ENCODE measurements at regions not wholly inside any gene's neighbourhood (a gene's known extent, or its start where the extent isn't known, plus 50 kb on each side); places are given as distances from the start of the nearest gene placed in this dataset.

DNA sequence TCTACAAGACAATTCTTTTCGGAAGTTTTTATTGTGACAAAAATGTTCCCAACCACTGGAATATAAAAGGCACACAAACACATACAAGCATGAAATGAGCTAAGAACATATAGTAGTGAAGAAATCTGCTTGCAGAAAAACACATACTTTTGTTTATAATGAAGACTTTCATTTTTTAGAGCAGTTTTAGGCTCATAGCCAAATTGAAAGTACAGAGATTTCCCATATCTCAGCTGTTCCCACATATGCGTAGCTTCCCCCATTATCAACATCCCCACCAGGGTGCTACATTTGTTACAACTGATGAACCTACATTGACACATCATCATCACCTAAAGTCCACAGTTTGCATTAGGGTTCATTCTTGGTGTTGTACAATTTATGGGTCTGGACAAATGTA is 249.4 kb downstream of the KCTD12 start:
- TF ChIP-seq, protein P1, sequence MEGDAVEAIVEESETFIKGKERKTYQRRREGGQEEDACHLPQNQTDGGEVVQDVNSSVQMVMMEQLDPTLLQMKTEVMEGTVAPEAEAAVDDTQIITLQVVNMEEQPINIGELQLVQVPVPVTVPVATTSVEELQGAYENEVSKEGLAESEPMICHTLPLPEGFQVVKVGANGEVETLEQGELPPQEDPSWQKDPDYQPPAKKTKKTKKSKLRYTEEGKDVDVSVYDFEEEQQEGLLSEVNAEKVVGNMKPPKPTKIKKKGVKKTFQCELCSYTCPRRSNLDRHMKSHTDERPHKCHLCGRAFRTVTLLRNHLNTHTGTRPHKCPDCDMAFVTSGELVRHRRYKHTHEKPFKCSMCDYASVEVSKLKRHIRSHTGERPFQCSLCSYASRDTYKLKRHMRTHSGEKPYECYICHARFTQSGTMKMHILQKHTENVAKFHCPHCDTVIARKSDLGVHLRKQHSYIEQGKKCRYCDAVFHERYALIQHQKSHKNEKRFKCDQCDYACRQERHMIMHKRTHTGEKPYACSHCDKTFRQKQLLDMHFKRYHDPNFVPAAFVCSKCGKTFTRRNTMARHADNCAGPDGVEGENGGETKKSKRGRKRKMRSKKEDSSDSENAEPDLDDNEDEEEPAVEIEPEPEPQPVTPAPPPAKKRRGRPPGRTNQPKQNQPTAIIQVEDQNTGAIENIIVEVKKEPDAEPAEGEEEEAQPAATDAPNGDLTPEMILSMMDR (IDR thresholded peaks at IDR 0.05; ENCODE audit: insufficient read depth, low read length) = no peak
- TF ChIP-seq GABPA (IDR thresholded peaks at IDR 0.05; ENCODE audit: low read depth) = no peak
- TF ChIP-seq, protein P2, sequence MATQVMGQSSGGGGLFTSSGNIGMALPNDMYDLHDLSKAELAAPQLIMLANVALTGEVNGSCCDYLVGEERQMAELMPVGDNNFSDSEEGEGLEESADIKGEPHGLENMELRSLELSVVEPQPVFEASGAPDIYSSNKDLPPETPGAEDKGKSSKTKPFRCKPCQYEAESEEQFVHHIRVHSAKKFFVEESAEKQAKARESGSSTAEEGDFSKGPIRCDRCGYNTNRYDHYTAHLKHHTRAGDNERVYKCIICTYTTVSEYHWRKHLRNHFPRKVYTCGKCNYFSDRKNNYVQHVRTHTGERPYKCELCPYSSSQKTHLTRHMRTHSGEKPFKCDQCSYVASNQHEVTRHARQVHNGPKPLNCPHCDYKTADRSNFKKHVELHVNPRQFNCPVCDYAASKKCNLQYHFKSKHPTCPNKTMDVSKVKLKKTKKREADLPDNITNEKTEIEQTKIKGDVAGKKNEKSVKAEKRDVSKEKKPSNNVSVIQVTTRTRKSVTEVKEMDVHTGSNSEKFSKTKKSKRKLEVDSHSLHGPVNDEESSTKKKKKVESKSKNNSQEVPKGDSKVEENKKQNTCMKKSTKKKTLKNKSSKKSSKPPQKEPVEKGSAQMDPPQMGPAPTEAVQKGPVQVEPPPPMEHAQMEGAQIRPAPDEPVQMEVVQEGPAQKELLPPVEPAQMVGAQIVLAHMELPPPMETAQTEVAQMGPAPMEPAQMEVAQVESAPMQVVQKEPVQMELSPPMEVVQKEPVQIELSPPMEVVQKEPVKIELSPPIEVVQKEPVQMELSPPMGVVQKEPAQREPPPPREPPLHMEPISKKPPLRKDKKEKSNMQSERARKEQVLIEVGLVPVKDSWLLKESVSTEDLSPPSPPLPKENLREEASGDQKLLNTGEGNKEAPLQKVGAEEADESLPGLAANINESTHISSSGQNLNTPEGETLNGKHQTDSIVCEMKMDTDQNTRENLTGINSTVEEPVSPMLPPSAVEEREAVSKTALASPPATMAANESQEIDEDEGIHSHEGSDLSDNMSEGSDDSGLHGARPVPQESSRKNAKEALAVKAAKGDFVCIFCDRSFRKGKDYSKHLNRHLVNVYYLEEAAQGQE (IDR thresholded peaks at IDR 0.05; ENCODE audit: insufficient replicate concordance, low read depth) = no peak
